HEK293 (cell line): ENCODE measurements at regions not wholly inside any gene's neighbourhood (a gene's known extent, or its start where the extent isn't known, plus 50 kb on each side); places are given as distances from the start of the nearest gene placed in this dataset.

Source experiments
- ZNF596 ChIP-seq: fragments of 450-650 bp; IDR thresholded peaks from 2 replicates; pipeline ENCODE4 v1.5.0; 2018; ENCODE audit warnings: missing biosample characterization, mild to moderate bottlenecking, missing genetic modification characterization, moderate library complexity
- TF ChIP-seq, protein P1 (sequence below): fragments of 450-650 bp; formaldehyde crosslinking; IDR thresholded peaks from 2 replicates; pipeline ENCODE4 v1.5.1; 2016; ENCODE audit warnings: missing biosample characterization, missing genetic modification characterization

DNA sequence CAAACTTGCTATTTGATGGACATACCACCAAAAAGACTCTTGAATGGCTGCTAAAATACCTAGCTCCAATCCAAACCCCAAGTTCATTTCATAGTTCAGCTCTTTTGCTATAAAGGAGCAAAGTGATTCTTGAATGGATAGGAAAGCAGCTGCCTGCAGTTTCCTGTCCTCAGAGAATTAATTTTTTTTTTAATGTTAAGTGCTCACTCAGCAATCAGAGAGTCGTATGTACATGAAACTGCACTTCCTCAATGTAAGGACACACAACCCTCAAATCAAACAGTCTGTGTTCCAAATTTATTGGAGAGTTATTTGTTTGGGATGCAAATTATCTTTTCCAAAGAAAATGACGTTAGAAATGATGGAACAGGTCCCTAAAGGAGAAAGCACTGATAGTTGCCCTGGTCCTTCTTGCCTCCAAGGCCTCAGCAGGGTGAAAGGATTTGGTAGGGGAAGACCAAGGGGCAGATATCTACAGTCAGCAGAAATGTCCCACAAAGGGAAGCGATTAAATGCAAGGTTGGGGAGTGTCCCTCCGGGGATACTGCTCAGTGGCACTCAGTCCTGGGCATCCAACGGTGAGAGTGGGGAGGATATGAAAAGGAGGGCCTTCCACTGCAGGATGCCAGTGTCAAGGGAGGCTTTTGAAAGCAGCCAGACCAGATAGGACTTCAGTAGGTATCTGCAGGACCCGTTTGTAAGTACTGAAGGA, 67.2 kb upstream of the RASGEF1B start:
- TF ChIP-seq, protein P1, sequence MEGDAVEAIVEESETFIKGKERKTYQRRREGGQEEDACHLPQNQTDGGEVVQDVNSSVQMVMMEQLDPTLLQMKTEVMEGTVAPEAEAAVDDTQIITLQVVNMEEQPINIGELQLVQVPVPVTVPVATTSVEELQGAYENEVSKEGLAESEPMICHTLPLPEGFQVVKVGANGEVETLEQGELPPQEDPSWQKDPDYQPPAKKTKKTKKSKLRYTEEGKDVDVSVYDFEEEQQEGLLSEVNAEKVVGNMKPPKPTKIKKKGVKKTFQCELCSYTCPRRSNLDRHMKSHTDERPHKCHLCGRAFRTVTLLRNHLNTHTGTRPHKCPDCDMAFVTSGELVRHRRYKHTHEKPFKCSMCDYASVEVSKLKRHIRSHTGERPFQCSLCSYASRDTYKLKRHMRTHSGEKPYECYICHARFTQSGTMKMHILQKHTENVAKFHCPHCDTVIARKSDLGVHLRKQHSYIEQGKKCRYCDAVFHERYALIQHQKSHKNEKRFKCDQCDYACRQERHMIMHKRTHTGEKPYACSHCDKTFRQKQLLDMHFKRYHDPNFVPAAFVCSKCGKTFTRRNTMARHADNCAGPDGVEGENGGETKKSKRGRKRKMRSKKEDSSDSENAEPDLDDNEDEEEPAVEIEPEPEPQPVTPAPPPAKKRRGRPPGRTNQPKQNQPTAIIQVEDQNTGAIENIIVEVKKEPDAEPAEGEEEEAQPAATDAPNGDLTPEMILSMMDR (tag by site-specific recombination): no peak
- no peak for TF ChIP-seq ZNF596
